22Rv1 (cell line): ENCODE measurements at regions not wholly inside any gene's neighbourhood (a gene's known extent, or its start where the extent isn't known, plus 50 kb on each side); places are given as distances from the start of the nearest gene placed in this dataset.

Source experiments
- ZFX ChIP-seq: fragments of 450-650 bp; IDR thresholded peaks from 2 replicates; pipeline ENCODE4 v1.6.1; 2017; ENCODE audit warnings: antibody characterized with exemption, borderline replicate concordance
- TF ChIP-seq, protein P1 (sequence below): fragments of 450-650 bp; IDR thresholded peaks from 2 replicates; pipeline ENCODE4 v1.5.1; 2017; ENCODE audit warnings: mild to moderate bottlenecking

DNA sequence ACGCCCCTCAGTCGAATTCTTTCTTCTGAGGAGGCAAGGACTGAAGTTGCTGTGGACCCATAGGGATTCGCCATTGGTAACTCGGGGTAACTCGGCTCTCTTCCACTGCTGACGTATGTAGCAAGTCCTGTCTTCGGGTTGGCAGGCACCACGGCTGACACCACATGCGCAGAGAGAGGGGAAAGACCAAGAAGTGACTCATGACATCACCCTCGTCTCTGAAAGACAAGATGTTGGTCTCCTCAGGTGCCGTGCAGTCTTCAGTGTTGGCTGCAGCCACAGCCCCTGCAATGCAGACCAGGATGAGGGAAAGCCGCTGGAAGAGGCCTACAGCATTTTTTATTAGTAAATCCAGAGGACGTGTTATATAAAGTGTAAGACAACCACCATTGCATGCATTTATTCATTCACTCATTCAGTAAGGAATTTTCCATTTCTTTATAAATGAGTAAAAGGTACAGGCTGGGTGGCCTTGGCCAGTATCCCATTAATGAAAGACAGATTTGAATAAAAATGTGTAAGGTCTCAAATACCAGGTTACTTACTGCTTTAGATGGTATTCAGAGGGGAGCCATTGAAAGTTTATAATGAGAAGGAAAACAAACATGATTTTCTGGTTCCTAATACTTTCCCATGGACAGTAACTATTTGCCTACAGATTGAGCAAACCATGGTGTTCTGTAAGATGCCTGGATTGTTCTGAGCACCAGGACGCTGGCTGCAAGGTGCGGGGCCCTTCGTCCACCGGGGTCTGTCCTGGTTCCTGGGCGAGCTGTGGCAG lies 50.7 kb upstream of the IRF2BP2 start:
- TF ChIP-seq, protein P1, sequence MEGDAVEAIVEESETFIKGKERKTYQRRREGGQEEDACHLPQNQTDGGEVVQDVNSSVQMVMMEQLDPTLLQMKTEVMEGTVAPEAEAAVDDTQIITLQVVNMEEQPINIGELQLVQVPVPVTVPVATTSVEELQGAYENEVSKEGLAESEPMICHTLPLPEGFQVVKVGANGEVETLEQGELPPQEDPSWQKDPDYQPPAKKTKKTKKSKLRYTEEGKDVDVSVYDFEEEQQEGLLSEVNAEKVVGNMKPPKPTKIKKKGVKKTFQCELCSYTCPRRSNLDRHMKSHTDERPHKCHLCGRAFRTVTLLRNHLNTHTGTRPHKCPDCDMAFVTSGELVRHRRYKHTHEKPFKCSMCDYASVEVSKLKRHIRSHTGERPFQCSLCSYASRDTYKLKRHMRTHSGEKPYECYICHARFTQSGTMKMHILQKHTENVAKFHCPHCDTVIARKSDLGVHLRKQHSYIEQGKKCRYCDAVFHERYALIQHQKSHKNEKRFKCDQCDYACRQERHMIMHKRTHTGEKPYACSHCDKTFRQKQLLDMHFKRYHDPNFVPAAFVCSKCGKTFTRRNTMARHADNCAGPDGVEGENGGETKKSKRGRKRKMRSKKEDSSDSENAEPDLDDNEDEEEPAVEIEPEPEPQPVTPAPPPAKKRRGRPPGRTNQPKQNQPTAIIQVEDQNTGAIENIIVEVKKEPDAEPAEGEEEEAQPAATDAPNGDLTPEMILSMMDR = no peak
- TF ChIP-seq ZFX = no peak
